K562 (cell line): ENCODE measurements at regions not wholly inside any gene's neighbourhood (a gene's known extent, or its start where the extent isn't known, plus 50 kb on each side); places are given as distances from the start of the nearest gene placed in this dataset.

ENCODE experiments used
- GATA2 ChIP-seq: sonication (generic); formaldehyde crosslinking; IDR thresholded peaks from 2 replicates; pipeline ENCODE4 v1.4.0; 2020; ENCODE audit warnings: mild to moderate bottlenecking, missing genetic modification reagents
- MEIS2 ChIP-seq: fragments of 450-650 bp; IDR thresholded peaks from 2 replicates; pipeline ENCODE4 v1.6.1; 2014; ENCODE audit warnings: mild to moderate bottlenecking; ENCODE audit not compliant: partially characterized antibody
- PCBP1 ChIP-seq: fragments of 200-400 bp; formaldehyde crosslinking; IDR thresholded peaks from 2 replicates; pipeline ENCODE4 v1.6.1; 2018; ENCODE audit warnings: mild to moderate bottlenecking, low read depth, low read length; ENCODE audit not compliant: poor library complexity, severe bottlenecking
- PTTG1 ChIP-seq: fragments of 450-650 bp; IDR thresholded peaks from 2 replicates; pipeline ENCODE4 v1.6.1; 2016; ENCODE audit warnings: low read depth, mild to moderate bottlenecking, missing genetic modification characterization, missing compliant biosample characterization
- TAF9B ChIP-seq: fragments of 450-650 bp; IDR thresholded peaks from 2 replicates; pipeline ENCODE4 v1.6.1; 2018; ENCODE audit warnings: mild to moderate bottlenecking; ENCODE audit not compliant: partially characterized antibody
- TBL1XR1 ChIP-seq, 2 experiments: IDR thresholded peaks; 2 replicates each; pipeline ENCODE4 v1.6.1; 2012; ENCODE audit warnings: improper control_type of control experiment in 2 of 2, low read length in 2 of 2, mild to moderate bottlenecking in 1 of 2
- ZFPM2 ChIP-seq: fragments of 250-450 bp; sonication (Bioruptor Pico); IDR thresholded peaks from 2 replicates; pipeline ENCODE4 v1.5.1; 2022; ENCODE audit warnings: mild to moderate bottlenecking
- ZFX ChIP-seq: sonication (generic); formaldehyde crosslinking; IDR thresholded peaks from 2 replicates; pipeline ENCODE4 v1.8.0; 2022; ENCODE audit warnings: mild to moderate bottlenecking, missing genetic modification reagents, moderate library complexity
- ZNF445 ChIP-seq: fragments of 250-450 bp; sonication (Bioruptor Pico); IDR thresholded peaks from 2 replicates; pipeline ENCODE4 v1.4.0; 2020; ENCODE audit warnings: low read depth, mild to moderate bottlenecking, moderate library complexity
- TF ChIP-seq, protein P1 (sequence below): fragments of 450-650 bp; IDR thresholded peaks from 2 replicates; pipeline ENCODE4 v1.7.1; 2018; ENCODE audit warnings: mild to moderate bottlenecking, low read depth; ENCODE audit not compliant: partially characterized antibody
- TF ChIP-seq, protein P2 (sequence below): fragments of 450-650 bp; IDR thresholded peaks from 2 replicates; pipeline ENCODE4 v1.6.1; 2016; ENCODE audit warnings: mild to moderate bottlenecking
- TF ChIP-seq, protein P3 (sequence below): sonication (generic); formaldehyde crosslinking; IDR thresholded peaks from 2 replicates; pipeline ENCODE4 v1.8.1; 2023; ENCODE audit warnings: mild to moderate bottlenecking, missing genetic modification reagents
- TF ChIP-seq, protein P4 (sequence below), 3 experiments: IDR thresholded peaks in 2 of 3; conservative IDR thresholded peaks in 1 of 3; 2 replicates each; pipeline ENCODE4 v1.5.1; 2011 to 2012; ENCODE audit warnings: low read length in 3 of 3, mild to moderate bottlenecking in 3 of 3, control low read depth in 2 of 3, improper control_type of control experiment in 1 of 3, inconsistent platforms in 1 of 3, low read depth in 1 of 3, mixed read lengths in 1 of 3, moderate library complexity in 1 of 3; ENCODE audit not compliant: insufficient read depth in 2 of 3
- TF ChIP-seq, protein P5 (sequence below): sonication (generic); formaldehyde crosslinking; IDR thresholded peaks from 2 replicates; pipeline ENCODE4 v1.9.0; 2022; ENCODE audit warnings: mild to moderate bottlenecking, missing genetic modification reagents
- TF ChIP-seq, protein P6 (sequence below): fragments of 450-650 bp; formaldehyde crosslinking; IDR thresholded peaks from 2 replicates; pipeline ENCODE4 v1.4.0; 2020; ENCODE audit warnings: mild to moderate bottlenecking, moderate library complexity

DNA sequence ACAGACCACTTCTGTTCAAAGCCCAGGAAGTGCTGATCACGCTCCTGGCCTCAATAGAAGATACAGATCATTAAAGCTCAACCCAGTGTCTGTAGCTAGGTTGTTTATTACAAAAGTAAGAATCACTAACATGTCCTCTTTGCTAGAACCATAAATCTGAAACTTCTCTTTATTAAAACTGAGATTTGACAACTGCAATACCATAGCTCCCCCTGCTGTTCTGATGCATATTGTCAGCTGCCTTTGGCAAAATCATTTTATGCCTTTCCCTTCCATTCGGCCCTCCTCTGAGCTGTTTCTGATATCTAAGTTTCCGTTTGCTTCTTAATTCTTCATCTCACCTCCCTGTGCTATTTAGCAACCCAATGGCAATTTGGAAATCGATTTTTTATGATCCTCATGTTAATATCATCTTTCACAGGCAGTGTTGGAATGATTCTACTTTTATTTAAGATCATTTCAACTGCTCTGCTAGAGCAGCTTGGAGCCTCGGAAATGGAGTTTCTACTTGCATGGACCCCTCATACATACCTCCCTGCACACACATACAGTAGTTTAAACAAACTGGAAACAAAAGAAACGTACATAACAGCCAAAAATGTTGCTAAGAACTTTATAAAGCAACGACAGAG is 998.8 kb downstream of the MAT2B start (continued):
- TF ChIP-seq, protein P1, sequence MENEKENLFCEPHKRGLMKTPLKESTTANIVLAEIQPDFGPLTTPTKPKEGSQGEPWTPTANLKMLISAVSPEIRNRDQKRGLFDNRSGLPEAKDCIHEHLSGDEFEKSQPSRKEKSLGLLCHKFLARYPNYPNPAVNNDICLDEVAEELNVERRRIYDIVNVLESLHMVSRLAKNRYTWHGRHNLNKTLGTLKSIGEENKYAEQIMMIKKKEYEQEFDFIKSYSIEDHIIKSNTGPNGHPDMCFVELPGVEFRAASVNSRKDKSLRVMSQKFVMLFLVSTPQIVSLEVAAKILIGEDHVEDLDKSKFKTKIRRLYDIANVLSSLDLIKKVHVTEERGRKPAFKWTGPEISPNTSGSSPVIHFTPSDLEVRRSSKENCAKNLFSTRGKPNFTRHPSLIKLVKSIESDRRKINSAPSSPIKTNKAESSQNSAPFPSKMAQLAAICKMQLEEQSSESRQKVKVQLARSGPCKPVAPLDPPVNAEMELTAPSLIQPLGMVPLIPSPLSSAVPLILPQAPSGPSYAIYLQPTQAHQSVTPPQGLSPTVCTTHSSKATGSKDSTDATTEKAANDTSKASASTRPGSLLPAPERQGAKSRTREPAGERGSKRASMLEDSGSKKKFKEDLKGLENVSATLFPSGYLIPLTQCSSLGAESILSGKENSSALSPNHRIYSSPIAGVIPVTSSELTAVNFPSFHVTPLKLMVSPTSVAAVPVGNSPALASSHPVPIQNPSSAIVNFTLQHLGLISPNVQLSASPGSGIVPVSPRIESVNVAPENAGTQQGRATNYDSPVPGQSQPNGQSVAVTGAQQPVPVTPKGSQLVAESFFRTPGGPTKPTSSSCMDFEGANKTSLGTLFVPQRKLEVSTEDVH, result no peak
- TF ChIP-seq MEIS2 (peak; percentile 87), PCBP1 (no peak), ZFX (no peak), ZFPM2 (no peak), TAF9B (no peak), GATA2 (CRISPR knock-in tag) (no peak), PTTG1 (tag) (no peak), TBL1XR1 (IDR thresholded peaks at IDR 0.05; ENCODE audit: low read length in 2 of 2) (no peak), ZNF445 (no peak)
- TF ChIP-seq, protein P2, sequence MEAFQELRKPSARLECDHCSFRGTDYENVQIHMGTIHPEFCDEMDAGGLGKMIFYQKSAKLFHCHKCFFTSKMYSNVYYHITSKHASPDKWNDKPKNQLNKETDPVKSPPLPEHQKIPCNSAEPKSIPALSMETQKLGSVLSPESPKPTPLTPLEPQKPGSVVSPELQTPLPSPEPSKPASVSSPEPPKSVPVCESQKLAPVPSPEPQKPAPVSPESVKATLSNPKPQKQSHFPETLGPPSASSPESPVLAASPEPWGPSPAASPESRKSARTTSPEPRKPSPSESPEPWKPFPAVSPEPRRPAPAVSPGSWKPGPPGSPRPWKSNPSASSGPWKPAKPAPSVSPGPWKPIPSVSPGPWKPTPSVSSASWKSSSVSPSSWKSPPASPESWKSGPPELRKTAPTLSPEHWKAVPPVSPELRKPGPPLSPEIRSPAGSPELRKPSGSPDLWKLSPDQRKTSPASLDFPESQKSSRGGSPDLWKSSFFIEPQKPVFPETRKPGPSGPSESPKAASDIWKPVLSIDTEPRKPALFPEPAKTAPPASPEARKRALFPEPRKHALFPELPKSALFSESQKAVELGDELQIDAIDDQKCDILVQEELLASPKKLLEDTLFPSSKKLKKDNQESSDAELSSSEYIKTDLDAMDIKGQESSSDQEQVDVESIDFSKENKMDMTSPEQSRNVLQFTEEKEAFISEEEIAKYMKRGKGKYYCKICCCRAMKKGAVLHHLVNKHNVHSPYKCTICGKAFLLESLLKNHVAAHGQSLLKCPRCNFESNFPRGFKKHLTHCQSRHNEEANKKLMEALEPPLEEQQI, result no peak
- TF ChIP-seq, protein P3, sequence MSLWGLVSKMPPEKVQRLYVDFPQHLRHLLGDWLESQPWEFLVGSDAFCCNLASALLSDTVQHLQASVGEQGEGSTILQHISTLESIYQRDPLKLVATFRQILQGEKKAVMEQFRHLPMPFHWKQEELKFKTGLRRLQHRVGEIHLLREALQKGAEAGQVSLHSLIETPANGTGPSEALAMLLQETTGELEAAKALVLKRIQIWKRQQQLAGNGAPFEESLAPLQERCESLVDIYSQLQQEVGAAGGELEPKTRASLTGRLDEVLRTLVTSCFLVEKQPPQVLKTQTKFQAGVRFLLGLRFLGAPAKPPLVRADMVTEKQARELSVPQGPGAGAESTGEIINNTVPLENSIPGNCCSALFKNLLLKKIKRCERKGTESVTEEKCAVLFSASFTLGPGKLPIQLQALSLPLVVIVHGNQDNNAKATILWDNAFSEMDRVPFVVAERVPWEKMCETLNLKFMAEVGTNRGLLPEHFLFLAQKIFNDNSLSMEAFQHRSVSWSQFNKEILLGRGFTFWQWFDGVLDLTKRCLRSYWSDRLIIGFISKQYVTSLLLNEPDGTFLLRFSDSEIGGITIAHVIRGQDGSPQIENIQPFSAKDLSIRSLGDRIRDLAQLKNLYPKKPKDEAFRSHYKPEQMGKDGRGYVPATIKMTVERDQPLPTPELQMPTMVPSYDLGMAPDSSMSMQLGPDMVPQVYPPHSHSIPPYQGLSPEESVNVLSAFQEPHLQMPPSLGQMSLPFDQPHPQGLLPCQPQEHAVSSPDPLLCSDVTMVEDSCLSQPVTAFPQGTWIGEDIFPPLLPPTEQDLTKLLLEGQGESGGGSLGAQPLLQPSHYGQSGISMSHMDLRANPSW, result no peak
- TF ChIP-seq, protein P4, sequence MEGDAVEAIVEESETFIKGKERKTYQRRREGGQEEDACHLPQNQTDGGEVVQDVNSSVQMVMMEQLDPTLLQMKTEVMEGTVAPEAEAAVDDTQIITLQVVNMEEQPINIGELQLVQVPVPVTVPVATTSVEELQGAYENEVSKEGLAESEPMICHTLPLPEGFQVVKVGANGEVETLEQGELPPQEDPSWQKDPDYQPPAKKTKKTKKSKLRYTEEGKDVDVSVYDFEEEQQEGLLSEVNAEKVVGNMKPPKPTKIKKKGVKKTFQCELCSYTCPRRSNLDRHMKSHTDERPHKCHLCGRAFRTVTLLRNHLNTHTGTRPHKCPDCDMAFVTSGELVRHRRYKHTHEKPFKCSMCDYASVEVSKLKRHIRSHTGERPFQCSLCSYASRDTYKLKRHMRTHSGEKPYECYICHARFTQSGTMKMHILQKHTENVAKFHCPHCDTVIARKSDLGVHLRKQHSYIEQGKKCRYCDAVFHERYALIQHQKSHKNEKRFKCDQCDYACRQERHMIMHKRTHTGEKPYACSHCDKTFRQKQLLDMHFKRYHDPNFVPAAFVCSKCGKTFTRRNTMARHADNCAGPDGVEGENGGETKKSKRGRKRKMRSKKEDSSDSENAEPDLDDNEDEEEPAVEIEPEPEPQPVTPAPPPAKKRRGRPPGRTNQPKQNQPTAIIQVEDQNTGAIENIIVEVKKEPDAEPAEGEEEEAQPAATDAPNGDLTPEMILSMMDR (IDR thresholded peaks at IDR 0.05 in 2 of 3, conservative IDR thresholded peaks at IDR 0.05 in 1 of 3; ENCODE audit: insufficient read depth in 2 of 3, low read depth in 1 of 3, low read length in 3 of 3), result peak; percentile 61 to 88 (median 75)
- TF ChIP-seq, protein P5, sequence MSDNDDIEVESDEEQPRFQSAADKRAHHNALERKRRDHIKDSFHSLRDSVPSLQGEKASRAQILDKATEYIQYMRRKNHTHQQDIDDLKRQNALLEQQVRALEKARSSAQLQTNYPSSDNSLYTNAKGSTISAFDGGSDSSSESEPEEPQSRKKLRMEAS (CRISPR knock-in tag), result no peak
- TF ChIP-seq, protein P6, sequence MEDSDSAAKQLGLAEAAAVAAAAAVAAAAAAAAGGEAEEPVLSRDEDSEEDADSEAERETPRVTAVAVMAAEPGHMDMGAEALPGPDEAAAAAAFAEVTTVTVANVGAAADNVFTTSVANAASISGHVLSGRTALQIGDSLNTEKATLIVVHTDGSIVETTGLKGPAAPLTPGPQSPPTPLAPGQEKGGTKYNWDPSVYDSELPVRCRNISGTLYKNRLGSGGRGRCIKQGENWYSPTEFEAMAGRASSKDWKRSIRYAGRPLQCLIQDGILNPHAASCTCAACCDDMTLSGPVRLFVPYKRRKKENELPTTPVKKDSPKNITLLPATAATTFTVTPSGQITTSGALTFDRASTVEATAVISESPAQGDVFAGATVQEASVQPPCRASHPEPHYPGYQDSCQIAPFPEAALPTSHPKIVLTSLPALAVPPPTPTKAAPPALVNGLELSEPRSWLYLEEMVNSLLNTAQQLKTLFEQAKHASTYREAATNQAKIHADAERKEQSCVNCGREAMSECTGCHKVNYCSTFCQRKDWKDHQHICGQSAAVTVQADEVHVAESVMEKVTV (CRISPR knock-in tag), result peak; percentile 84
